Upper lobe of right lung (tissue), 1 donor: ENCODE measurements at regions not wholly inside any gene's neighbourhood (a gene's known extent, or its start where the extent isn't known, plus 50 kb on each side); places are given as distances from the start of the nearest gene placed in this dataset.

ENCODE experiments used
- ATAC-seq: fragments of 200-7000 bp; cut with Tn5 transposase; one replicate; pipeline ENCODE4 v1.9.1; 2020; ENCODE audit warnings: mild to moderate bottlenecking, moderate library complexity
- DNase-seq: peaks from one replicate; pipeline ENCODE4 v3.0.0-alpha.2; 2020
- H3K27ac ChIP-seq: fragments of 200-600 bp; one replicate; pipeline ENCODE4 v1.8.0; 2022
- H3K27me3 ChIP-seq: fragments of 200-600 bp; one replicate; pipeline ENCODE4 v1.8.0; 2022; ENCODE audit warnings: mild to moderate bottlenecking
- H3K36me3 ChIP-seq: fragments of 200-600 bp; one replicate; pipeline ENCODE4 v1.8.0; 2022
- H3K4me1 ChIP-seq: fragments of 200-600 bp; one replicate; pipeline ENCODE4 v1.8.0; 2022
- H3K4me3 ChIP-seq: fragments of 200-600 bp; one replicate; pipeline ENCODE4 v1.8.0; 2022; ENCODE audit warnings: mild to moderate bottlenecking
- H3K9me3 ChIP-seq: fragments of 200-600 bp; one replicate; pipeline ENCODE4 v1.8.0; 2022
- CTCF ChIP-seq: fragments of 200-600 bp; IDR thresholded peaks from one replicate; pipeline ENCODE4 v1.8.0; 2022; ENCODE audit warnings: antibody characterized with exemption
- intact Hi-C: fragments of 100-400 bp; cut with DNase I; formaldehyde crosslinking; loops from one replicate; pipeline ENCODE4 v1.11.0; 2022
- donor health status: DM: no; HTN: yes; CAD: no; lungs with severe emphysema.

- DNase-seq (no peak), ATAC-seq (no peak)
- H3K36me3 ChIP-seq = no peaks in the 10 kb centered on the region
- H3K4me1 ChIP-seq = no peaks in the 10 kb centered on the region
- H3K9me3 ChIP-seq = no peaks in the 10 kb centered on the region
- H3K27ac ChIP-seq = no peak overlapping the region
- H3K4me3 ChIP-seq = no peak overlapping the region
- TF ChIP-seq CTCF = no peak
- H3K27me3 ChIP-seq = no peaks in the 10 kb centered on the region
- intact Hi-C loops = no loop called here
Observed at GRCh38 chr5:18507114-18507513, 872.9 kb downstream of the TAF11L14 start.

DNA sequence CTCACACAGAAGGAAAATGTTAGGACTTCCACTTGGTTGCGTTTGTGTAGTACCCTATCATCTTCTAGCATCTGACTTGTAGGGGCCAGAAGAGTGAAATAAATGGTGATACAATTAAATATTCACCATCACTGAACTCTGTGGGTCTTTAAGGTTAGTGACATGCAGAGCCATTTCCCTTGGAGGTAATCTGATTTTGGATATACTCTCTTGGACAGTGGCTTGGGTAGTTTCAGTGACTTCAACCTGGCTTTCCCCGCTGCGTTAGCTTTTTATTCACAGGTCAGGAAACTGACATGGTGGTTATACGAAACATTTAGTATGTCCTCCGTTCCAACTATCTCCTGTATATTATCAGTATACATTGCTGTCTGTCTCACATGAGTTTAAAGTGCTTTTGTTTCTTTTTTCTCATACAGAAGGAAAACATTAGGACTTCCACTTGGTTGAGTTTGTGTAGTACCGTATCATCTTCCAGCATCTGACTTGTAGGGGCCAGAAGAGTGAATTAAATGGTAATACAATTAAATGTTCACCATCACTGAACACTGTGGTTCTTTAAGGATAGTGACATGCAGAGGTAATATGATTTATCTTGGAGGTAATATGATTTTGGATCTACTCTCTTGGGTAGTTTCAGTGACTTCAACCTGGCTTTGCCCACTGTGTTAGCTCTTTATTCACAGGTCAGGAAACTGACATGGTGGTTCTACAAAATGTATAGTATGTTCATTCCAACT, 883.6 kb downstream of the TAF11L14 start:
- no peaks in the 10 kb centered on the region for H3K9me3 ChIP-seq
- no peak for TF ChIP-seq CTCF
- intact Hi-C loops = no loop called here
- ATAC-seq = no peak
- no peaks in the 10 kb centered on the region for H3K36me3 ChIP-seq
- H3K4me3 ChIP-seq = no peak overlapping the region
- DNase-seq = no peak
- no peaks in the 10 kb centered on the region for H3K27me3 ChIP-seq
- no peaks in the 10 kb centered on the region for H3K4me1 ChIP-seq
- H3K27ac ChIP-seq = no peak overlapping the region

GRCh38 chr5:18523380-18523779, 889.1 kb downstream of the TAF11L14 start:
- Histone ChIP-seq H3K9me3 (no peaks in the 10 kb centered on the region), H3K27me3 (no peaks in the 10 kb centered on the region), H3K36me3 (no peaks in the 10 kb centered on the region), H3K4me3 (no peak overlapping the region), H3K4me1 (no peaks in the 10 kb centered on the region), H3K27ac (no peak overlapping the region)
- ATAC-seq (no peak), DNase-seq (no peak)
- intact Hi-C loops = no loop called here
- no peak for TF ChIP-seq CTCF

DNA sequence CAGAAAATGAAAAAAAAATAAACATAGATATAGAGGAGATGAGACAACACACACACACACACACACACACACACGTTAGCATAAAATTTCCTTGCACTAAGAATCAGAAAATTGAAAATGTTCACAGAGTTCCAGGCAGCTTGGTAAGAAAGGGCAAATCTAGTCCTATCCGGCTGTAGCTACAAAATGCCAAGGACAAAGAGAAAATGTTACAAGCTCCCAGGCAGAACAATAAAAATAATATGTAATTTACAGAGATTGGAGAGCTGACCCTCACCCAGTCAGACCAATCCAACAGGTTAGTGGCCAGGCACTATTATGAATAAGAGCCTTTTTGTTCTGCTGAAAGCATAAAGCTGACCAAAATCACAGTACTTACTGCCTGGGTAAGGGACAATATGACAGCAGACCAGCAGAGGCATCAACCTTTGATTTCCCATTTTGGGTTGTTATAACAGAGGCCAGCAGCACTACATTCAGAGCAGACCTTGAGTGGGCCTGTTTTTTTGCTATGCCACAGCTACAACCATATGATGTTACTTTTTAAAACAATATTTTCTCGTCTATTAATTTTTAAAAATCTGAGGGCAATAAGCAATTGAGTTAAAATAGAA, 892.6 kb downstream of the TAF11L14 start:
- Histone ChIP-seq H3K36me3 (no peaks in the 10 kb centered on the region), H3K9me3 (no peaks in the 10 kb centered on the region), H3K27ac (no peak overlapping the region), H3K4me3 (no peak overlapping the region), H3K27me3 (no peaks in the 10 kb centered on the region), H3K4me1 (no peaks in the 10 kb centered on the region)
- intact Hi-C loops = no loop called here
- no peak for ATAC-seq
- no peak for TF ChIP-seq CTCF
- no peak for DNase-seq

- ATAC-seq = peak; percentile 29
- intact Hi-C loops = no loop called here
- no peaks in the 10 kb centered on the region for H3K27me3 ChIP-seq
Observed at GRCh38 chr5:18533137-18533536, 898.9 kb downstream of the TAF11L14 start.

More at GRCh38 chr5:18533137-18533536, 898.9 kb downstream of the TAF11L14 start:
- Histone ChIP-seq H3K4me3 (no peak overlapping the region), H3K27ac (no peak overlapping the region), H3K4me1 (no peaks in the 10 kb centered on the region), H3K36me3 (no peaks in the 10 kb centered on the region), H3K9me3 (no peaks in the 10 kb centered on the region)
- no peak for DNase-seq
- TF ChIP-seq CTCF = no peak
